ENCODE measurements at regions not wholly inside any gene's neighbourhood (a gene's known extent, or its start where the extent isn't known, plus 50 kb on each side); places are given as distances from the start of the nearest gene placed in this dataset.

DNA sequence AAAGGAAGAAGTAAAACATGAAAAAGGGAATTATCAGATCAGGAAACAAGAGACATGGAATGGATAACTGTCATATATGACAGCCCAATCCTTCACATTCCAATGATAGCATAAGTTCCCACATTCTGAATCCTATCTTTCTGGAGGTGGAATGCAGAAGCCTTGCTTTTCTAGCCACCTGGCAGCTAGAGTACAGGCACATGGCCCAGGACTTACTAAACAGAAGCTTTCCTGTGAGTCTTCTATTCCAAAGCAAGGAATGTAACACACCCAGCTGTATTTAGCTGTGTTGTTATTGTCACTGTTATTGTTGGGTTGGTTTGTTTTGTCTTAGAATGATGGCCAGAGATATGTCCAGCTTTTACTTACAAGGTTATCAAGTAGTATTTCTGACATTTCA, 780.5 kb upstream of the ZNF608 start:
- TF ChIP-seq MAX (IDR thresholded peaks at IDR 0.05; ENCODE audit: insufficient read depth, insufficient read length) (no peak), POLR2A (IDR thresholded peaks at IDR 0.05; ENCODE audit: low read depth, low read length) (no peak), POLR2AphosphoS5 (IDR thresholded peaks at IDR 0.05; ENCODE audit: insufficient read depth, low read depth, low read length) (no peak), EZH2 (IDR thresholded peaks at IDR 0.05; ENCODE audit: borderline replicate concordance, low read depth, low read length, severe bottlenecking) (no peak), FOS (IDR thresholded peaks at IDR 0.05; ENCODE audit: borderline replicate concordance, insufficient read depth, low read length) (no peak), GATA2 (IDR thresholded peaks at IDR 0.05; ENCODE audit: insufficient read depth, insufficient read length, low read depth, low read length) (no peak), MYC (IDR thresholded peaks at IDR 0.05; ENCODE audit: low read depth, low read length) (no peak), JUN (IDR thresholded peaks at IDR 0.05; ENCODE audit: borderline replicate concordance, insufficient read depth, insufficient read length, low read depth) (no peak)
- TF ChIP-seq, protein P1, sequence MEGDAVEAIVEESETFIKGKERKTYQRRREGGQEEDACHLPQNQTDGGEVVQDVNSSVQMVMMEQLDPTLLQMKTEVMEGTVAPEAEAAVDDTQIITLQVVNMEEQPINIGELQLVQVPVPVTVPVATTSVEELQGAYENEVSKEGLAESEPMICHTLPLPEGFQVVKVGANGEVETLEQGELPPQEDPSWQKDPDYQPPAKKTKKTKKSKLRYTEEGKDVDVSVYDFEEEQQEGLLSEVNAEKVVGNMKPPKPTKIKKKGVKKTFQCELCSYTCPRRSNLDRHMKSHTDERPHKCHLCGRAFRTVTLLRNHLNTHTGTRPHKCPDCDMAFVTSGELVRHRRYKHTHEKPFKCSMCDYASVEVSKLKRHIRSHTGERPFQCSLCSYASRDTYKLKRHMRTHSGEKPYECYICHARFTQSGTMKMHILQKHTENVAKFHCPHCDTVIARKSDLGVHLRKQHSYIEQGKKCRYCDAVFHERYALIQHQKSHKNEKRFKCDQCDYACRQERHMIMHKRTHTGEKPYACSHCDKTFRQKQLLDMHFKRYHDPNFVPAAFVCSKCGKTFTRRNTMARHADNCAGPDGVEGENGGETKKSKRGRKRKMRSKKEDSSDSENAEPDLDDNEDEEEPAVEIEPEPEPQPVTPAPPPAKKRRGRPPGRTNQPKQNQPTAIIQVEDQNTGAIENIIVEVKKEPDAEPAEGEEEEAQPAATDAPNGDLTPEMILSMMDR (IDR thresholded peaks at IDR 0.05; ENCODE audit: extremely low read depth in 1 of 2, insufficient read depth in 1 of 2, low read depth in 1 of 2, low read length in 2 of 2): no peak
- H3K27ac ChIP-seq (ENCODE audit: insufficient read depth, low read depth, low read length): no peak overlapping the region
- H2AFZ ChIP-seq (ENCODE audit: low read depth, low read length): peak overlapping the region; percentile 51
- dilution Hi-C loops (cut with MboI; ENCODE audit: extremely low pct_ligation_motif_present, low sequenced_read_pairs) (no loop called here), intact Hi-C loops (cut with micrococcal nuclease) (no loop called here)
- no peaks in the 10 kb centered on the region for H4K20me1 ChIP-seq (replicated peaks; ENCODE audit: control insufficient read depth, extremely low read depth, insufficient read depth, low read length)
- no peaks in the 10 kb centered on the region for H3K79me2 ChIP-seq (ENCODE audit: control insufficient read depth, insufficient read depth, low read length)
- no peaks in the 10 kb centered on the region for H3K27me3 ChIP-seq (ENCODE audit: control insufficient read depth in 2 of 2, insufficient read depth in 2 of 2, low read length in 2 of 2)
- no peaks in the 10 kb centered on the region for H3K9me1 ChIP-seq (replicated peaks; ENCODE audit: control insufficient read depth, extremely low read depth, insufficient read depth, low read length)
- H3K4me2 ChIP-seq (ENCODE audit: insufficient read depth, low read length): no peak overlapping the region
- ChIA-PET POLR2A (no interaction called here), CTCF (no interaction called here)
- H3K9ac ChIP-seq (replicated peaks; ENCODE audit: extremely low read depth, insufficient read depth, low read length): no peak overlapping the region
- no peaks in the 10 kb centered on the region for H3K4me1 ChIP-seq (ENCODE audit: control insufficient read depth, extremely low read depth, insufficient read depth, low read length)
- BruUV-seq (replicated peaks): no TSS peak
- no peaks in the 10 kb centered on the region for H3K36me3 ChIP-seq (ENCODE audit: control insufficient read depth in 2 of 2, extremely low read depth in 1 of 2, insufficient read depth in 2 of 2, low read length in 2 of 2)
- DNase-seq (ENCODE audit: low read depth, low spot score): peak; percentile 28
- no peaks in the 10 kb centered on the region for H3K9me3 ChIP-seq (replicated peaks; ENCODE audit: control insufficient read depth, insufficient read depth, low read length)
- no peak overlapping the region for H3K4me3 ChIP-seq (replicated peaks in 1 of 3; ENCODE audit: insufficient read depth in 1 of 3, low read depth in 1 of 3, low read length in 3 of 3)
- no peak for FAIRE-seq

All from endothelial cell of umbilical vein (primary cell).